ENCODE measurements at regions not wholly inside any gene's neighbourhood (a gene's known extent, or its start where the extent isn't known, plus 50 kb on each side); places are given as distances from the start of the nearest gene placed in this dataset.
"Not testable (repeated sequence)": the region's sequence is repeated elsewhere in the genome, so short reads cannot be mapped to it uniquely, and the experiment has no call there.

- no peak for ATAC-seq (ENCODE audit: low read depth)
- Mint-ChIP-seq H3K4me1 (no peaks in the 10 kb centered on the region), H3K9me3 (no peaks in the 10 kb centered on the region), H3K36me3 (no peaks in the 10 kb centered on the region), H3K27me3 (peaks cover 17% of the 10 kb centered on the region), H3K27ac (no peak overlapping the region), H3K4me3 (no peak overlapping the region)
- POLR2A ChIA-PET = no interaction called here
- DNase-seq = no peak
These were observed 170.3 kb downstream of the CD47 start for GRCh38 chr3:107920538-107920937.

- no peak overlapping the region for H3K4me3 Mint-ChIP-seq
- peaks cover 17% of the 10 kb centered on the region for H3K27me3 Mint-ChIP-seq
- H3K27ac Mint-ChIP-seq = no peak overlapping the region
- POLR2A ChIA-PET = no interaction called here
- DNase-seq = no peak
- no peak for ATAC-seq (ENCODE audit: low read depth)
- no peaks in the 10 kb centered on the region for H3K4me1 Mint-ChIP-seq
- H3K36me3 Mint-ChIP-seq = no peaks in the 10 kb centered on the region
- no peaks in the 10 kb centered on the region for H3K9me3 Mint-ChIP-seq
These were observed 171.6 kb downstream of the CD47 start for GRCh38 chr3:107919239-107919638.

GRCh38 chr3:107916171-107916570, 174.7 kb downstream of the CD47 start:
- no peak for DNase-seq
- peaks cover 5% of the 10 kb centered on the region for H3K4me1 Mint-ChIP-seq
- H3K36me3 Mint-ChIP-seq = no peaks in the 10 kb centered on the region
- H3K27ac Mint-ChIP-seq = no peak overlapping the region
- H3K9me3 Mint-ChIP-seq = no peaks in the 10 kb centered on the region
- H3K4me3 Mint-ChIP-seq = no peak overlapping the region
- ATAC-seq (ENCODE audit: low read depth) = no peak
- POLR2A ChIA-PET = no interaction called here
- peaks cover 16% of the 10 kb centered on the region for H3K27me3 Mint-ChIP-seq

- Mint-ChIP-seq H3K36me3 (no peaks in the 10 kb centered on the region), H3K9me3 (no peaks in the 10 kb centered on the region), H3K4me1 (peaks cover 10% of the 10 kb centered on the region), H3K4me3 (no peak overlapping the region), H3K27me3 (peaks cover 13% of the 10 kb centered on the region), H3K27ac (no peak overlapping the region)
- POLR2A ChIA-PET = no interaction called here
- DNase-seq = no peak
- no peak for ATAC-seq (ENCODE audit: low read depth)
These were observed 175.1 kb downstream of the CD47 start for GRCh38 chr3:107915706-107916105.

- peaks cover 13% of the 10 kb centered on the region for H3K4me1 Mint-ChIP-seq
- no peak overlapping the region for H3K4me3 Mint-ChIP-seq
- peaks cover 9% of the 10 kb centered on the region for H3K27me3 Mint-ChIP-seq
- no peak overlapping the region for H3K27ac Mint-ChIP-seq
- POLR2A ChIA-PET = no interaction called here
- H3K36me3 Mint-ChIP-seq = no peaks in the 10 kb centered on the region
- no peaks in the 10 kb centered on the region for H3K9me3 Mint-ChIP-seq
- no peak for ATAC-seq (ENCODE audit: low read depth)
- DNase-seq = no peak
These were observed 177.1 kb downstream of the CD47 start for GRCh38 chr3:107913701-107914100.

- H3K27ac Mint-ChIP-seq = no peak overlapping the region
- peaks cover 9% of the 10 kb centered on the region for H3K27me3 Mint-ChIP-seq
- H3K9me3 Mint-ChIP-seq = peaks cover 2% of the 10 kb centered on the region
- H3K4me1 Mint-ChIP-seq = peaks cover 18% of the 10 kb centered on the region
- no peak overlapping the region for H3K4me3 Mint-ChIP-seq
- ATAC-seq (ENCODE audit: low read depth) = no peak
- POLR2A ChIA-PET = no interaction called here
- no peak for DNase-seq
- H3K36me3 Mint-ChIP-seq = no peaks in the 10 kb centered on the region
These were observed 179.4 kb downstream of the CD47 start for GRCh38 chr3:107911337-107912000.

GRCh38 chr3:107910713-107911259, 180.0 kb downstream of the CD47 start:
- Mint-ChIP-seq H3K27ac (no peak overlapping the region), H3K9me3 (peaks cover 2% of the 10 kb centered on the region), H3K36me3 (no peaks in the 10 kb centered on the region), H3K4me3 (no peak overlapping the region), H3K4me1 (peaks cover 18% of the 10 kb centered on the region), H3K27me3 (peaks cover 4% of the 10 kb centered on the region)
- POLR2A ChIA-PET = no interaction called here
- no peak for DNase-seq
- peak; percentile 71 for ATAC-seq (ENCODE audit: low read depth)

GRCh38 chr3:107909583-107909982, 181.2 kb downstream of the CD47 start:
- ATAC-seq (ENCODE audit: low read depth); H3K27me3 Mint-ChIP-seq; H3K9me3 Mint-ChIP-seq; DNase-seq; H3K27ac Mint-ChIP-seq; H3K4me3 Mint-ChIP-seq; H3K36me3 Mint-ChIP-seq; POLR2A ChIA-PET: not testable (repeated sequence)
- peaks cover 18% of the 10 kb centered on the region for H3K4me1 Mint-ChIP-seq

- H3K27ac Mint-ChIP-seq = no peak overlapping the region
- POLR2A ChIA-PET = interaction anchor here (0.6 kb wide), 1 partner anchor 682 kb away, joined by 7 read pairs; no protein-coding TSS in a partner anchor
These were observed 182.8 kb downstream of the CD47 start for GRCh38 chr3:107907996-107908395.

GRCh38 chr3:107904536-107905066, 186.2 kb downstream of the CD47 start:
- ATAC-seq (ENCODE audit: low read depth) (no peak), DNase-seq (no peak)
- no peaks in the 10 kb centered on the region for H3K36me3 Mint-ChIP-seq
- no peak overlapping the region for H3K27ac Mint-ChIP-seq
- peaks cover 15% of the 10 kb centered on the region for H3K27me3 Mint-ChIP-seq
- POLR2A ChIA-PET = no interaction called here
- H3K4me1 Mint-ChIP-seq = peaks cover 5% of the 10 kb centered on the region
- H3K4me3 Mint-ChIP-seq = no peak overlapping the region
- peaks cover 4% of the 10 kb centered on the region for H3K9me3 Mint-ChIP-seq

More at GRCh38 chr3:107907996-107908395, 182.8 kb downstream of the CD47 start:
- no peak overlapping the region for H3K4me3 Mint-ChIP-seq
- peaks cover 2% of the 10 kb centered on the region for H3K9me3 Mint-ChIP-seq
- no peak for DNase-seq
- peaks cover 18% of the 10 kb centered on the region for H3K4me1 Mint-ChIP-seq
- H3K36me3 Mint-ChIP-seq = no peaks in the 10 kb centered on the region
- ATAC-seq (ENCODE audit: low read depth) = no peak
- peaks cover 10% of the 10 kb centered on the region for H3K27me3 Mint-ChIP-seq

- no peak for DNase-seq
- H3K27ac Mint-ChIP-seq = no peak overlapping the region
- H3K9me3 Mint-ChIP-seq = peaks cover 2% of the 10 kb centered on the region
- H3K4me1 Mint-ChIP-seq = no peaks in the 10 kb centered on the region
- H3K27me3 Mint-ChIP-seq = peaks cover 26% of the 10 kb centered on the region
- ATAC-seq (ENCODE audit: low read depth) = no peak
- POLR2A ChIA-PET = no interaction called here
- no peak overlapping the region for H3K4me3 Mint-ChIP-seq
- no peaks in the 10 kb centered on the region for H3K36me3 Mint-ChIP-seq
These were observed 190.7 kb downstream of the CD47 start for GRCh38 chr3:107899990-107900651.

GRCh38 chr3:107897471-107898061, 193.3 kb downstream of the CD47 start:
- Mint-ChIP-seq H3K27me3 (peaks cover 23% of the 10 kb centered on the region), H3K27ac (no peak overlapping the region), H3K36me3 (no peaks in the 10 kb centered on the region), H3K4me3 (no peak overlapping the region), H3K9me3 (peaks cover 1% of the 10 kb centered on the region), H3K4me1 (no peaks in the 10 kb centered on the region)
- DNase-seq = no peak
- ATAC-seq (ENCODE audit: low read depth) = no peak
- POLR2A ChIA-PET = no interaction called here

- ATAC-seq (ENCODE audit: low read depth) (no peak), DNase-seq (no peak)
- Mint-ChIP-seq H3K9me3 (no peaks in the 10 kb centered on the region), H3K27me3 (peaks cover 22% of the 10 kb centered on the region), H3K4me1 (no peaks in the 10 kb centered on the region), H3K27ac (no peak overlapping the region), H3K36me3 (no peaks in the 10 kb centered on the region), H3K4me3 (no peak overlapping the region)
- POLR2A ChIA-PET = no interaction called here
These were observed 195.8 kb downstream of the CD47 start for GRCh38 chr3:107894998-107895397.

Data from activated naive CD8-positive, alpha-beta T cell treated with anti-CD3 and anti-CD28 coated beads, Interleukin-2, amount 10 ng/mL, durations not matched to agents 7 days and 5 days (primary cell).